Gastroesophageal sphincter (tissue), 3 donors: ENCODE measurements at regions not wholly inside any gene's neighbourhood (a gene's known extent, or its start where the extent isn't known, plus 50 kb on each side); places are given as distances from the start of the nearest gene placed in this dataset.

Source experiments
- CTCF ChIP-seq, 4 experiments: fragments of 200-600 bp in 2 of 4; fragments of 450-650 bp in 2 of 4; sonication (generic) in 1 of 4; IDR thresholded peaks; one replicate each; pipeline ENCODE4 v1.5.1; 2017 to 2019; ENCODE audit warnings: antibody characterized with exemption in 4 of 4, mild to moderate bottlenecking in 2 of 4, moderate library complexity in 2 of 4
- EP300 ChIP-seq: sonication (generic); formaldehyde crosslinking; IDR thresholded peaks from one replicate; pipeline ENCODE4 v1.6.1; 2017; ENCODE audit warnings: antibody characterized with exemption, mild to moderate bottlenecking
- POLR2A ChIP-seq, 2 donors: fragments of 450-650 bp; IDR thresholded peaks; one replicate each; pipeline ENCODE4 v1.6.1; 2017; ENCODE audit warnings: antibody characterized with exemption in 2 of 2, mild to moderate bottlenecking in 2 of 2, moderate library complexity in 1 of 2
- POLR2AphosphoS5 ChIP-seq: sonication (generic); formaldehyde crosslinking; IDR thresholded peaks from one replicate; pipeline ENCODE4 v1.6.1; 2017; ENCODE audit warnings: antibody characterized with exemption

DNA sequence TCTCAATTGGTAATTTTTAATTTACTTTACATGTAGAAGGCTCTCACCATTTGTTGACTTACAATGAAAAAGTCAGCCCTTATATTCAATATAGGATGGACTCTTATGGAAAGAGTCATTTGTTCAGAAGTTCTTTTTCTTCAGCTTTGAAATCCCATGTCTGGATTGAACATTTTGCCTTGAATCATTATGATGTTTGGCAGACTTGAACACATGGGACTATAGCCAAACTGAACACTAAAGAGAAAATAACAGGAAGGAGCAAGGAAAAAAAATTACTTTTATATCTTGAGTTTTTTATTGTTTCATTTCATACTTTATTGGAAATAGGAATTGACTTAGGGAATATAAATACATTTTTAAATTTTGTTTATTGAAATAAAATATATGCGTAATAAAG, 1503.0 kb downstream of the EFNA5 start:
- TF ChIP-seq EP300 (no peak), POLR2A (IDR thresholded peaks at IDR 0.05) (no peak), CTCF (IDR thresholded peaks at IDR 0.05) (no peak), POLR2AphosphoS5 (no peak)
